OCI-LY1 (cell line): ENCODE measurements at regions not wholly inside any gene's neighbourhood (a gene's known extent, or its start where the extent isn't known, plus 50 kb on each side); places are given as distances from the start of the nearest gene placed in this dataset.

Experiments
- CTCF ChIP-seq: fragments of 200-600 bp; sonication (generic), shearing (Covaris generic); IDR thresholded peaks from 2 replicates; pipeline ENCODE4 v1.5.1; 2017; ENCODE audit warnings: mild to moderate bottlenecking, antibody characterized with exemption, low read length, moderate library complexity, mixed read lengths
- EZH2 ChIP-seq: fragments of 200-600 bp; sonication (generic), shearing (Covaris generic); IDR thresholded peaks from 2 replicates; pipeline ENCODE4 v1.8.0; 2017; ENCODE audit warnings: borderline replicate concordance, mixed run types, mild to moderate bottlenecking, antibody characterized with exemption, low read length, moderate library complexity, mixed read lengths

GRCh38 chr17:10927712-10928111, 89.8 kb upstream of the PIRT start:
- TF ChIP-seq CTCF (no peak), EZH2 (no peak)
